ENCODE measurements at regions not wholly inside any gene's neighbourhood (a gene's known extent, or its start where the extent isn't known, plus 50 kb on each side); places are given as distances from the start of the nearest gene placed in this dataset.

DNA sequence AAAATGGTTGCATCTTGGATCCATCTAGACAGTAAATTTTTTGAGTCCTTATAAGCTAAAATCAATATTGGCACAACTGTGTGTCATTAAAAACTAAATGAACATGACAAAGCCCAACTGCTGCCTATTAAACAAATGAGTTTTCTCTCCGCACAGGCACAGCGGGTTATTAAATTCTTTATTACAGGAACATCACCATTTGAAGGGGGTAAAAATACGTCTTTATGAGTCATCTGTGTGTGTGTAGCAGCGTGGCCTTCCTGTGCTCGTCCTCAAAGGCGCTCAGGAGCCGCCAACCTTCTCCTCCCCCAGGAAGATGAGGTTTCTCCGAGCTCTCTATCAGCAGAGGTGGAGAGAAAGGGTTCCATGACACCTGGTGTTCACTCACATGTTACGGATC, 62.6 kb upstream of the SDK2 start:
- Histone ChIP-seq H3K4me1 (peaks cover 0 to 6% (median 0%) of the 10 kb centered on the region in 3 donors), H3K9me3 (peaks cover 0 to 4% (median 0%) of the 10 kb centered on the region in 3 donors), H3K27ac (no peak overlapping the region), H3K27me3 (peaks cover 0 to 72% (median 0%) of the 10 kb centered on the region in 4 donors), H3K4me3 (no peak overlapping the region), H3K36me3 (no peaks in the 10 kb centered on the region)
- DNase-seq: no peak
- whole genome bisulfite sequencing, 2 donors: 61 to 65% methylated on average over 9 of the region's 9 CpGs
- TF ChIP-seq POLR2A (IDR thresholded peaks at IDR 0.05): no peak
- TF ChIP-seq, protein P1, sequence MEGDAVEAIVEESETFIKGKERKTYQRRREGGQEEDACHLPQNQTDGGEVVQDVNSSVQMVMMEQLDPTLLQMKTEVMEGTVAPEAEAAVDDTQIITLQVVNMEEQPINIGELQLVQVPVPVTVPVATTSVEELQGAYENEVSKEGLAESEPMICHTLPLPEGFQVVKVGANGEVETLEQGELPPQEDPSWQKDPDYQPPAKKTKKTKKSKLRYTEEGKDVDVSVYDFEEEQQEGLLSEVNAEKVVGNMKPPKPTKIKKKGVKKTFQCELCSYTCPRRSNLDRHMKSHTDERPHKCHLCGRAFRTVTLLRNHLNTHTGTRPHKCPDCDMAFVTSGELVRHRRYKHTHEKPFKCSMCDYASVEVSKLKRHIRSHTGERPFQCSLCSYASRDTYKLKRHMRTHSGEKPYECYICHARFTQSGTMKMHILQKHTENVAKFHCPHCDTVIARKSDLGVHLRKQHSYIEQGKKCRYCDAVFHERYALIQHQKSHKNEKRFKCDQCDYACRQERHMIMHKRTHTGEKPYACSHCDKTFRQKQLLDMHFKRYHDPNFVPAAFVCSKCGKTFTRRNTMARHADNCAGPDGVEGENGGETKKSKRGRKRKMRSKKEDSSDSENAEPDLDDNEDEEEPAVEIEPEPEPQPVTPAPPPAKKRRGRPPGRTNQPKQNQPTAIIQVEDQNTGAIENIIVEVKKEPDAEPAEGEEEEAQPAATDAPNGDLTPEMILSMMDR (IDR thresholded peaks at IDR 0.05): no peak
- intact Hi-C loops (cut with DNase I): loop anchor here (10.0 kb wide), 1 partner anchor 112 kb away; no protein-coding TSS in a partner anchor

DNA sequence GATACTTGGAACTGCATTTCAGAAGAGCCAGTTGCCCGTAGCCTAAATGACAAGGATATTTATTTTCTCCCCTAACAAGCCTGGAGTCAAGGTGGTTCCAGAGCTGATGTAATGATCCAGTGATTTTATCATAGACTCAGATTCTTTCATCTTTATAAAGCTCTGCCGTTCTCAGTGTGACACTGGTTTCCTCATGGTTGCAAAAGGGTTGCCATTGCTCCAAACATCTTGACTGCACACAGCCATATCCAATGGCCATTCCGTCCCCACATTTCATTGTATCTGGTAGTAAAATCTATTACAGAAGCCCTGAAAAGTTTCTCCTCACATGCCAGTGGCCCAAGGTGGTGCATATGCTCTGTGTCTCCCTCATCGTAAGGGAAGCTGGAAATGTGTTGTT, 63.1 kb upstream of the SDK2 start:
- peaks cover 0 to 72% (median 0%) of the 10 kb centered on the region in 4 donors for H3K27me3 ChIP-seq
- peaks cover 0 to 6% (median 0%) of the 10 kb centered on the region in 3 donors for H3K4me1 ChIP-seq
- peaks cover 0 to 4% (median 0%) of the 10 kb centered on the region in 3 donors for H3K9me3 ChIP-seq
- no peak overlapping the region for H3K27ac ChIP-seq
- WGBS, 2 donors: 72 to 81% methylated on average over 4 of the region's 4 CpGs
- intact Hi-C loops (cut with DNase I): loop anchor here (10.0 kb wide), 1 partner anchor 113 kb away; no protein-coding TSS in a partner anchor
- H3K4me3 ChIP-seq: no peak overlapping the region
- H3K36me3 ChIP-seq: no peaks in the 10 kb centered on the region
- DNase-seq: no peak
- TF ChIP-seq, protein P1 (IDR thresholded peaks at IDR 0.05): no peak
- TF ChIP-seq POLR2A (IDR thresholded peaks at IDR 0.05): no peak

DNA sequence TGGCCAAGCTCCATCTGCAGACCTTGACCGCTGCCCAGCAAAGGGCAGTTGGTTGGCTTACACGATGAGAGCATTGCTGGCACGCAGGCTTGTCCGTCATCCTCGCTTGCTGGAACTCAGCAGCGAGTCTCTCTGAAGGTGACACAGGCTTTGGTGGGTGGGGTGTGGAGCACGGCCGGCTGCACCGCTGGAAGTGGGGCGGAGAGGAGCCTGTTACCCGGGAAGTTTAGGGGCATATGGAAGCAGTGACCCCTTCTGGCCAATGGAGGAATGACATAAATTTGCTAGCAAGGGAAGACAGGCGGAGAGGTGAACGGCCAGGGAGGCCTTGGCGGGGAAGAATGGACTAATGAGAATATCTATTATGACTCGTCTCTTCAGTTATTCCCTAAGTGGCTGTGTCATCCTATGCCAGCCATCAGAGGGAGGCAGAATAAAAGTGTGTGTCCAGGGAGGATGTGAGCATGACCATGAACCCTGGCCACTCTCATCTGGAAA, 65.9 kb upstream of the SDK2 start:
- no peaks in the 10 kb centered on the region for H3K36me3 ChIP-seq
- peaks cover 0 to 77% (median 0%) of the 10 kb centered on the region in 4 donors for H3K27me3 ChIP-seq
- 17 to 19% methylated on average over 14 to 15 of the region's 15 CpGs for WGBS, 2 donors
- TF ChIP-seq POLR2A (IDR thresholded peaks at IDR 0.05): no peak
- TF ChIP-seq, protein P1 (IDR thresholded peaks at IDR 0.05): peak; percentile 32 to 83 (median 76)
- intact Hi-C loops (cut with DNase I): no loop called here
- peaks cover 0 to 4% (median 0%) of the 10 kb centered on the region in 3 donors for H3K9me3 ChIP-seq
- H3K4me3 ChIP-seq: no peak overlapping the region
- H3K4me1 ChIP-seq: peaks cover 0 to 11% (median 0%) of the 10 kb centered on the region in 3 donors
- H3K27ac ChIP-seq: no peak overlapping the region
- no peak for DNase-seq

DNA sequence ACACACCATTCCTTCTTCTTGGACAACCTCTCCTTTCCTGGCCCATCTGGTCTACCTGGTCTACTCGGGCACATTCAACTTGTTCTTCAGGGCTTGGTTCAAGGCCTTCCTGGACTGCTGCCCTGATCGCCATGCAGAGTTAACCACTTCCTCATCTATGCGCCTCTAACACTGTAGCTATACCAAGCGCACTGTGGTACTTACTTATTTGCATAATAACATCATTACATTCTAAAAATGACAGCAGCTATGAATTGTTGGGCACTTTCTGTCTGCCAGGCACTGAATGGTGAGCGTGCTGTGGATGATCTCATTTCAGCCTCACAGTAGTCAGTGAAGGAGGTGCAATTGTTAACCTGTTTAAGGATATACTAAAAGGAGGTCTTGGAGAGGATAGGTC, 66.9 kb upstream of the SDK2 start:
- no peak overlapping the region for H3K27ac ChIP-seq
- H3K27me3 ChIP-seq: peaks cover 0 to 88% (median 0%) of the 10 kb centered on the region in 4 donors
- WGBS, 2 donors: 39 to 74% methylated on average over 5 of the region's 5 CpGs
- H3K4me1 ChIP-seq: peaks cover 0 to 11% (median 0%) of the 10 kb centered on the region in 3 donors
- no peak for TF ChIP-seq POLR2A (IDR thresholded peaks at IDR 0.05)
- TF ChIP-seq, protein P1 (IDR thresholded peaks at IDR 0.05): no peak
- no peaks in the 10 kb centered on the region for H3K36me3 ChIP-seq
- intact Hi-C loops (cut with DNase I): no loop called here
- DNase-seq: no peak
- H3K4me3 ChIP-seq: no peak overlapping the region
- peaks cover 0 to 4% (median 0%) of the 10 kb centered on the region in 3 donors for H3K9me3 ChIP-seq

DNA sequence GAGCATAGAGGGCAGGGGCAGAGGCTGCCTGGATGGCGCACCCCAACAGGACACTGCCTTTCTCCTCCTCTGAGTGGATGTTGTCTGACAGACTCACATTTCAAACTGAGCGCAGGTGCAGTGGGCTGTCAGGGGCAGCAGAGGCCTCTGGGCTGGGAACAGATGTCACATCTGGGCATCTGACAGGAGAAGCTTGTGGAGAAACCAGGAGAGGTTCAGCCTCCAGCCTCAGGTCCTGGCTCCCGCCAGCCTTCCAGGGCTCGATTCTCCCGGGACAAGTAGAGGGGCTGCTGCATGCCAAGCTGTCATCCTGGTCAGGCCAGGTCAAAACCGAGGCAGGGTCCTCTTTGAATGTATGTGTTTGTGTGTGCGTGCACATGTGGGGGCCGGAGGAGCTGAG, 67.7 kb upstream of the SDK2 start:
- no peak overlapping the region for H3K4me3 ChIP-seq
- no peaks in the 10 kb centered on the region for H3K36me3 ChIP-seq
- peaks cover 0 to 81% (median 0%) of the 10 kb centered on the region in 4 donors for H3K27me3 ChIP-seq
- DNase-seq: no peak
- H3K9me3 ChIP-seq: peaks cover 0 to 4% (median 0%) of the 10 kb centered on the region in 3 donors
- TF ChIP-seq POLR2A (IDR thresholded peaks at IDR 0.05): no peak
- 67 to 75% methylated on average over 2 to 3 of the region's 8 CpGs for WGBS, 2 donors
- intact Hi-C loops (cut with DNase I): no loop called here
- H3K4me1 ChIP-seq: peaks cover 0 to 11% (median 0%) of the 10 kb centered on the region in 3 donors
- no peak overlapping the region for H3K27ac ChIP-seq

Measured in esophagus squamous epithelium (tissue), 5 donors.